Mesendoderm (in vitro differentiated cells): ENCODE measurements at regions not wholly inside any gene's neighbourhood (a gene's known extent, or its start where the extent isn't known, plus 50 kb on each side); places are given as distances from the start of the nearest gene placed in this dataset.
A peak's percentile ranks its signal among the peaks of the same experiment; 100 is the strongest.

Source experiments
- DNase-seq: peaks from one replicate; pipeline ENCODE4 v3.0.0; 2013
- H2AK5ac ChIP-seq: 2 replicates; pipeline ENCODE4 v1.6.1; 2013; ENCODE audit warnings: low read length, inconsistent platforms
- H2BK120ac ChIP-seq: 2 replicates; pipeline ENCODE4 v1.6.1; 2013; ENCODE audit warnings: low read depth, mild to moderate bottlenecking, low read length, moderate library complexity, mixed read lengths
- H2BK15ac ChIP-seq: replicated peaks from 2 replicates; pipeline ENCODE4 v1.6.1; 2013; ENCODE audit warnings: low read depth, mild to moderate bottlenecking, moderate library complexity
- H2BK5ac ChIP-seq: 2 replicates; pipeline ENCODE4 v1.6.1; 2013; ENCODE audit warnings: low read length, inconsistent platforms
- H3K18ac ChIP-seq: 2 replicates; pipeline ENCODE4 v1.6.1; 2013; ENCODE audit warnings: mild to moderate bottlenecking, low read length, mixed read lengths
- H3K23ac ChIP-seq: one replicate; pipeline ENCODE4 v1.6.1; 2013; ENCODE audit warnings: low read length
- H3K27ac ChIP-seq: 2 replicates; pipeline ENCODE4 v1.5.1; 2013; ENCODE audit warnings: low read depth, mild to moderate bottlenecking, inconsistent platforms, low read length, moderate library complexity
- H3K27me3 ChIP-seq: 2 replicates; pipeline ENCODE4 v1.6.1; 2013; ENCODE audit warnings: low read length, control low read depth, mild to moderate bottlenecking, inconsistent platforms; ENCODE audit not compliant: insufficient read depth, poor library complexity
- H3K36me3 ChIP-seq: 2 replicates; pipeline ENCODE4 v1.6.1; 2013; ENCODE audit warnings: low read length, inconsistent platforms; ENCODE audit not compliant: control insufficient read depth, insufficient read depth
- H3K4ac ChIP-seq: one replicate; pipeline ENCODE4 v1.6.1; 2013; ENCODE audit warnings: low read depth, mild to moderate bottlenecking, low read length, moderate library complexity
- H3K4me1 ChIP-seq: 2 replicates; pipeline ENCODE4 v1.6.1; 2013; ENCODE audit warnings: low read depth, low read length, inconsistent platforms; ENCODE audit not compliant: control insufficient read depth
- H3K4me2 ChIP-seq: 2 replicates; pipeline ENCODE4 v1.6.1; 2013; ENCODE audit warnings: low read length
- H3K4me3 ChIP-seq: 2 replicates; pipeline ENCODE4 v1.5.1; 2013; ENCODE audit warnings: mild to moderate bottlenecking, low read length
- H3K56ac ChIP-seq: one replicate; pipeline ENCODE4 v1.6.1; 2013; ENCODE audit warnings: low read length
- H3K79me1 ChIP-seq: 2 replicates; pipeline ENCODE4 v1.6.1; 2013; ENCODE audit warnings: low read length, inconsistent platforms
- H3K79me2 ChIP-seq: 2 replicates; pipeline ENCODE4 v1.6.1; 2013; ENCODE audit warnings: mild to moderate bottlenecking, low read length; ENCODE audit not compliant: control insufficient read depth, insufficient read depth
- H3K9ac ChIP-seq: 2 replicates; pipeline ENCODE4 v1.6.1; 2013; ENCODE audit warnings: low read length, inconsistent platforms
- H4K5ac ChIP-seq: one replicate; pipeline ENCODE4 v1.6.1; 2013; ENCODE audit warnings: low read length
- H4K8ac ChIP-seq: one replicate; pipeline ENCODE4 v1.6.1; 2013; ENCODE audit warnings: low read depth, mild to moderate bottlenecking, control low read depth, low read length, moderate library complexity
- WGBS: extraction: QIAGEN DNeasy Blood & Tissue Kit; methylation state at CpG from one replicate; pipeline ENCODE4 v1.1.7; 2013; ENCODE audit warnings: low lambda C conversion rate, missing lambda C conversion rate; ENCODE audit not compliant: insufficient coverage; ENCODE audit errors: extremely low coverage; 5-methylcytosine and 5-hydroxymethylcytosine counted together

DNA sequence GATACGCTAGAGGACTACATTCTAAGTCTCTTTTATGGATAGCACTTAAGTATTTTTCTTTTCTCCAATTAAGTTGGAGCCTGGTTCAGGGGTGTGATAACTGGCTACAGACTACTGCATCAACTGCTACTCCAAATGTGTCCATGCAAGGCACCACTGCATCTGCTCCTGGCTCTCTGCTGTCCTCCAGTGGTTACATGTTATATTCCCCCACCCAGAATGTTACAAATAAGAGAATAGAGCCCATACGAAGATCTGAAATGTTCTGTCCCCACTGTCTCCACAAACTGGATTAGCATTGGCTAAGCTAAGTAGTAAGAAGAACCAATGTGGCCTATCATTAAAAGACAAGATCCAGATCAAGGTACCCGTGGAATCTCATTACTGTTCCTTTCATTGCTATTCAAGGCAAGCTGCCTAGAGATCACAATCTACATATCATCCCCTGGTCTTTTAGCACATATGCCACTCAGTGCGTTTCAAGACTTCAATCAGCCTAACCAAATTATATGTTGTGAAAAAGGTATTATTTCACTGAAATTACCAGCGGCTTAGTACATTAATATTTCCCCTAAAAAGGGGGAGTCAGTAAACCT lies 308.3 kb upstream of the SLC8A1 start:
- H3K4me3 ChIP-seq, result no peak overlapping the region
- H3K4ac ChIP-seq, result no peak overlapping the region
- H3K9ac ChIP-seq, result no peak overlapping the region
- no peaks in the 10 kb centered on the region for H3K27me3 ChIP-seq
- H3K36me3 ChIP-seq, result no peaks in the 10 kb centered on the region
- H3K23ac ChIP-seq, result no peak overlapping the region
- peak; percentile 74 for DNase-seq
- no peak overlapping the region for H3K56ac ChIP-seq
- no peak overlapping the region for H2BK15ac ChIP-seq
- no peak overlapping the region for H2AK5ac ChIP-seq
- H3K79me2 ChIP-seq, result no peaks in the 10 kb centered on the region
- H3K79me1 ChIP-seq, result no peaks in the 10 kb centered on the region
- no peak overlapping the region for H4K5ac ChIP-seq
- no CpG with 5 or more reads among the region's 5 CpGs for WGBS
- no peak overlapping the region for H3K4me2 ChIP-seq
- H3K18ac ChIP-seq, result no peak overlapping the region
- no peak overlapping the region for H2BK5ac ChIP-seq
- no peaks in the 10 kb centered on the region for H3K4me1 ChIP-seq
- no peak overlapping the region for H2BK120ac ChIP-seq
- H3K27ac ChIP-seq, result no peak overlapping the region
- H4K8ac ChIP-seq, result no peak overlapping the region

DNA sequence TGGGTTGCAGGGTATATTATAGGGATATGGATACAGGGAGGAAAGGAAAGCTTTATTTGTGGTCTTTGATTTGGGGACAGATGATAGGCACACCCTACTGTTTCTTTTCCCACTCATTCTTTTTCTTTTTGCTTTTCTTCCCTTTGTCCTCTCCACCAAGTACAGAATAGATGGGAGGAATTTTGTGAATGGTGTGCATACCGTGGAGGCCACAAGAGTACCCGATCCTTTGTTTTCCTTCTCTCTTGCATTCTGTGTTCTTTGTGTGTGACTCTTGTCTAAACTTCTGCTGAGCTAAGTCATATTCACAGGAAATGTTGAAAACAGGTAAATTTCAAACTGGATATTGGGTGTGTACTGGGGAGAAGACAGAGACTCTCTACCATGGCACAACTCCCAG lies 321.4 kb upstream of the SLC8A1 start:
- no peak overlapping the region for H3K4me2 ChIP-seq
- no peak overlapping the region for H3K23ac ChIP-seq
- H3K27ac ChIP-seq, result no peak overlapping the region
- no peak overlapping the region for H2AK5ac ChIP-seq
- H3K36me3 ChIP-seq, result no peaks in the 10 kb centered on the region
- no peak overlapping the region for H3K4me3 ChIP-seq
- H3K4me1 ChIP-seq, result no peaks in the 10 kb centered on the region
- H3K9ac ChIP-seq, result no peak overlapping the region
- H4K8ac ChIP-seq, result no peak overlapping the region
- H3K27me3 ChIP-seq, result no peaks in the 10 kb centered on the region
- H2BK15ac ChIP-seq, result no peak overlapping the region
- no peaks in the 10 kb centered on the region for H3K79me1 ChIP-seq
- H4K5ac ChIP-seq, result no peak overlapping the region
- H3K79me2 ChIP-seq, result no peaks in the 10 kb centered on the region
- H3K56ac ChIP-seq, result no peak overlapping the region
- H3K4ac ChIP-seq, result no peak overlapping the region
- DNase-seq, result no peak
- H3K18ac ChIP-seq, result no peak overlapping the region
- WGBS, result no CpG with 5 or more reads among the region's 2 CpGs
- H2BK120ac ChIP-seq, result no peak overlapping the region
- H2BK5ac ChIP-seq, result no peak overlapping the region

DNA sequence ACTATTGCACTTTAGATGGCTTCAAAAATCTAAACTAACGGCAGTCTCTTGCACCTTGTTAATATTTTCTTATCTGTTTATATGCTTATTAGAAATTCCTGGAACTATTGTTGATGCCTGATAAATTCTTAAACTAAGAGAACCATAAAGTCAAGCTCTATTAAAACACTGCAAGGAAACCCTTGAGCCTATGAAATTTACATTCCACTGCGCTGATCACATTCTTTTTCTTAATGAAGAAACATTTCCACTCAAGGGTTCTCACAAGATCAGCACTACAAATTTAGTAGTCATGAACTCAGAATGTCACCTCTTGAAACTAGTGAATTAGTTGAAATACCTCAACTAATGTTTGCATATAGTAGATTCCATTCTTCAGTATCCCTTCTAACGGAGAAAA lies 331.8 kb upstream of the SLC8A1 start:
- no peaks in the 10 kb centered on the region for H3K79me2 ChIP-seq
- H3K23ac ChIP-seq, result no peak overlapping the region
- H3K27me3 ChIP-seq, result no peaks in the 10 kb centered on the region
- no CpG with 5 or more reads among the region's 3 CpGs for WGBS
- H3K36me3 ChIP-seq, result no peaks in the 10 kb centered on the region
- no peaks in the 10 kb centered on the region for H3K79me1 ChIP-seq
- H4K8ac ChIP-seq, result no peak overlapping the region
- no peak overlapping the region for H3K18ac ChIP-seq
- no peak overlapping the region for H4K5ac ChIP-seq
- H2BK5ac ChIP-seq, result no peak overlapping the region
- H2BK15ac ChIP-seq, result no peak overlapping the region
- no peak overlapping the region for H3K4ac ChIP-seq
- no peak overlapping the region for H3K9ac ChIP-seq
- H2BK120ac ChIP-seq, result no peak overlapping the region
- no peak for DNase-seq
- no peaks in the 10 kb centered on the region for H3K4me1 ChIP-seq
- no peak overlapping the region for H3K27ac ChIP-seq
- no peak overlapping the region for H3K56ac ChIP-seq
- H3K4me3 ChIP-seq, result no peak overlapping the region
- no peak overlapping the region for H3K4me2 ChIP-seq
- H2AK5ac ChIP-seq, result no peak overlapping the region

DNA sequence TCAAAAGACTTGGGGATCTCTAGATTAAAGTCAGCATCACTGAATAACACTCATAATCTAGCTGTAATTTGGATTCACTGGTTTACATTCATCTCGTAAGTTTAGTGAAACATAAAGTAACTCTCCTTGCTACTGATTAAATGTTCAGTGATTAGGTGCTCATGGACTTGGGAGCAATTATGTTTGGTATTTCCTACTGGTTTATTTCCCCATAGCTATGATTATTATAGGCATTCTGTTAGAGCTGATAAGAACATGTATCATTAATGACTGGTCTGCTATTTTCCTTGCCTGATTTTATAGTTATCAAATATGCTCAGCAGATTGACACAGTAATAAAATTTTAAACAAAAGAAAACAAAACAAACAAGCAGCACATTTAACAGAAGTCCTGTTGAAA lies 334.7 kb upstream of the SLC8A1 start:
- Histone ChIP-seq H3K23ac (no peak overlapping the region), H2BK5ac (no peak overlapping the region), H3K27ac (no peak overlapping the region), H3K36me3 (no peaks in the 10 kb centered on the region), H4K5ac (no peak overlapping the region), H3K79me1 (no peaks in the 10 kb centered on the region), H2BK120ac (no peak overlapping the region), H3K4me3 (no peak overlapping the region), H3K4me2 (no peak overlapping the region), H4K8ac (no peak overlapping the region), H3K4me1 (no peaks in the 10 kb centered on the region), H3K9ac (no peak overlapping the region), H2AK5ac (no peak overlapping the region), H2BK15ac (no peak overlapping the region), H3K79me2 (no peaks in the 10 kb centered on the region), H3K4ac (no peak overlapping the region), H3K18ac (no peak overlapping the region), H3K56ac (no peak overlapping the region), H3K27me3 (no peaks in the 10 kb centered on the region)
- WGBS, result no CpG with 5 or more reads among the region's 1 CpG
- no peak for DNase-seq

DNA sequence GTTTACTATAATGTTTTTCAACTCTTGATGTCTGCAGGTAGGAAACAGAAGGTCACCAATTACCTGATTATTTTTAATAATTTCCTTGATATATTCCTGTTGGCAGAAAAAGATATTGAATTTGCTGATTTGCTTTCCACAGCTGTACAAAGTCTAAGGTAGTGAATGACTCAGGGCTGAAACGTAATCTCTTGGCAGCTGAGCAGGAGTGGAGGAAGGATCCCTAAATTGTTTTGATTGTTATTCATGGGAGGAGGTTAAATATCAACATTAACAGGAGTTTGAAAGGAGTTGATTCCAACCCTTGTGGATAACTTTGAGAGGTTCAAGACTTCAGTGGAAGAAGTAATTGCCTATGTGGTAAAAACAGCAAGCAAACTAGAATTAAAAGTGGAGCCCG lies 345.2 kb upstream of the SLC8A1 start:
- Histone ChIP-seq H4K8ac (no peak overlapping the region), H3K79me2 (no peaks in the 10 kb centered on the region), H2AK5ac (no peak overlapping the region), H2BK5ac (no peak overlapping the region), H3K4me2 (no peak overlapping the region), H3K79me1 (no peaks in the 10 kb centered on the region), H3K4me3 (no peak overlapping the region), H2BK120ac (no peak overlapping the region), H3K56ac (no peak overlapping the region), H4K5ac (no peak overlapping the region), H3K4me1 (no peaks in the 10 kb centered on the region), H2BK15ac (no peak overlapping the region), H3K27ac (no peak overlapping the region), H3K36me3 (no peaks in the 10 kb centered on the region), H3K4ac (no peak overlapping the region), H3K9ac (no peak overlapping the region), H3K18ac (no peak overlapping the region), H3K23ac (no peak overlapping the region), H3K27me3 (no peaks in the 10 kb centered on the region)
- WGBS, result no CpG with 5 or more reads among the region's 2 CpGs
- no peak for DNase-seq

DNA sequence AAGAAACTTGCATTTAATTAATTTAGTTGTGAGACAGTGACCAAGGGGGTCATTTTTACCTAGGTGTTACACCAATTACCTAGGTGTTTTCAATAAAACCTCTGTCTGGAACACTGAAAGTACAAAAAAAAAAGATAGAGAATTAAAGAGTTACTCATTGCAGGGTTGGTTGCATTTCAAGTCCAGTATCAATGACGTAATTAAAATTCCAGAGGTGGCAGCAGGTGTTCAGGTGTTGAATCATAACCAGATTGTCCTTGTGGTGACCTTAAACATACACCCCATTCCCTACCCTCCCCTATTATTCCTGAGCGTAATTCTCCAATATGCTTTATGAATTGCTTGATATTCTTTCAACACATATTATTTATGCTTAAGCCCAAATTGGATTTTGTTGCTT lies 352.0 kb upstream of the SLC8A1 start:
- no peak overlapping the region for H2BK120ac ChIP-seq
- no peaks in the 10 kb centered on the region for H3K4me1 ChIP-seq
- no peak overlapping the region for H3K18ac ChIP-seq
- H3K4me2 ChIP-seq, result no peak overlapping the region
- H4K8ac ChIP-seq, result no peak overlapping the region
- no peak overlapping the region for H3K4me3 ChIP-seq
- H2BK5ac ChIP-seq, result no peak overlapping the region
- WGBS, result no CpG with 5 or more reads among the region's 2 CpGs
- no peak overlapping the region for H3K27ac ChIP-seq
- H3K36me3 ChIP-seq, result no peaks in the 10 kb centered on the region
- H3K27me3 ChIP-seq, result no peaks in the 10 kb centered on the region
- no peak overlapping the region for H4K5ac ChIP-seq
- no peak overlapping the region for H3K56ac ChIP-seq
- H2BK15ac ChIP-seq, result no peak overlapping the region
- no peak overlapping the region for H3K4ac ChIP-seq
- H2AK5ac ChIP-seq, result no peak overlapping the region
- H3K79me2 ChIP-seq, result no peaks in the 10 kb centered on the region
- no peak for DNase-seq
- H3K9ac ChIP-seq, result no peak overlapping the region
- H3K79me1 ChIP-seq, result no peaks in the 10 kb centered on the region
- no peak overlapping the region for H3K23ac ChIP-seq
